Nephron (organoid): ENCODE measurements at regions not wholly inside any gene's neighbourhood (a gene's known extent, or its start where the extent isn't known, plus 50 kb on each side); places are given as distances from the start of the nearest gene placed in this dataset.

Experiments
- H3K27ac Mint-ChIP-seq, 3 experiments: 2 replicates each; pipeline ENCODE4 v1.8.0; 2020; ENCODE audit warnings: mixed read lengths in 3 of 3, mild to moderate bottlenecking in 2 of 3, moderate library complexity in 1 of 3
- H3K27me3 Mint-ChIP-seq: 2 replicates; pipeline ENCODE4 v1.8.0; 2021; ENCODE audit warnings: low read depth, mild to moderate bottlenecking, moderate library complexity, mixed read lengths
- H3K36me3 Mint-ChIP-seq: 2 replicates; pipeline ENCODE4 v1.8.0; 2020; ENCODE audit warnings: low read depth, mixed read lengths
- H3K4me1 Mint-ChIP-seq: 2 replicates; pipeline ENCODE4 v1.8.0; 2020; ENCODE audit warnings: mixed read lengths
- H3K4me3 Mint-ChIP-seq, 3 experiments: 2 replicates each; pipeline ENCODE4 v1.8.0; 2020; ENCODE audit warnings: mild to moderate bottlenecking in 3 of 3, mixed read lengths in 3 of 3, moderate library complexity in 2 of 3
- H3K9me3 Mint-ChIP-seq: 2 replicates; pipeline ENCODE4 v1.8.0; 2020; ENCODE audit warnings: mixed read lengths
- CTCF ChIP-seq, 3 experiments: fragments of 200-600 bp; sonication (generic); IDR thresholded peaks; one replicate each; pipeline ENCODE4 v1.5.0; 2021; ENCODE audit warnings: antibody characterized with exemption in 3 of 3; ENCODE audit not compliant: unreplicated experiment in 3 of 3

- no peak for TF ChIP-seq CTCF (IDR thresholded peaks at IDR 0.05; ENCODE audit: unreplicated experiment in 3 of 3)
- H3K27me3 Mint-ChIP-seq = peaks cover 8% of the 10 kb centered on the region
- no peak overlapping the region for H3K4me3 Mint-ChIP-seq
- H3K4me1 Mint-ChIP-seq = peaks cover 15% of the 10 kb centered on the region
- no peaks in the 10 kb centered on the region for H3K36me3 Mint-ChIP-seq
- H3K27ac Mint-ChIP-seq = no peak overlapping the region
- no peaks in the 10 kb centered on the region for H3K9me3 Mint-ChIP-seq
These were observed 133.7 kb upstream of the IFNGR1 start for GRCh38 chr6:137352859-137353258.

DNA sequence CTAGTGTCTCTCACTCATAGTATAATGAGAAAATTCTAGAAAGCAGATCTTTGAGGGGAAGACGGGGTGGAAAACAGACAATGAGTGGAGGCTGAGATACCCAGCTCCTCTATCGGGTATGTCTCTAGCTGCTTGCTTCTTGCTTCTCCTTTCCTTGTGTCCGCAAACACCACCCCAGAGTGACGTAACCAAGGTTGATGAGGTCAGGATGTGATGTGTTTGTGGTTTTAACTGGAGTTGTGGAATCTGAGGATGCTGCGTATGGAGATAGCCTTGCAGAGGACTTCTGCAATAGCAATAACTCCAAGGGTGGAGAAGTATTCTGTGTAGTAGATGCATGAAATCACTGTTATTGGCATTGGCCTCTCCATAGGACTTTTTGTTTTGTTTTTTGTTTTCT lies 132.7 kb upstream of the IFNGR1 start:
- Mint-ChIP-seq H3K9me3 (no peaks in the 10 kb centered on the region), H3K4me1 (peaks cover 15% of the 10 kb centered on the region), H3K36me3 (no peaks in the 10 kb centered on the region), H3K4me3 (no peak overlapping the region), H3K27me3 (peaks cover 8% of the 10 kb centered on the region), H3K27ac (no peak overlapping the region)
- TF ChIP-seq CTCF (IDR thresholded peaks at IDR 0.05; ENCODE audit: unreplicated experiment in 3 of 3) = no peak

DNA sequence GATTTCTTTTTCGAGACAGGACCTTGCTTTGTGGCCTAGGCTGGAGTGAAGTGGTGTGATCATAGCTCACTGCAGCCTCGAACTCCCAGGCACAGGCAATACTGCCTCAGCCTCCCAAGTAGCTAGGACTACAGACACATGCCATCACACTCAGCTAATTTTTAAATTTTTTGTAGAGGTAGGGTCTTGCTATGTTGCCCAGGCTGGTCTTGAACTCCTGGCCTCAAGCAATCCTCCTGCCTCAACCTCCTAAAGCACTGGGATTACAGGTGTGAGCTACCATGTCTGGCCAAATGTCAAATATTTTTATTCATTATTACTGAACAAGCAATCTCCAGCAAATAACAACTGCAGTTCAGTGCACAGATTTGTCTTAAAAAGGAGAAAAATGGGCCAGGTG lies 131.7 kb upstream of the IFNGR1 start:
- no peaks in the 10 kb centered on the region for H3K9me3 Mint-ChIP-seq
- H3K4me3 Mint-ChIP-seq = no peak overlapping the region
- no peak for TF ChIP-seq CTCF (IDR thresholded peaks at IDR 0.05; ENCODE audit: unreplicated experiment in 3 of 3)
- H3K36me3 Mint-ChIP-seq = no peaks in the 10 kb centered on the region
- H3K4me1 Mint-ChIP-seq = peaks cover 15% of the 10 kb centered on the region
- no peak overlapping the region for H3K27ac Mint-ChIP-seq
- peaks cover 12% of the 10 kb centered on the region for H3K27me3 Mint-ChIP-seq

DNA sequence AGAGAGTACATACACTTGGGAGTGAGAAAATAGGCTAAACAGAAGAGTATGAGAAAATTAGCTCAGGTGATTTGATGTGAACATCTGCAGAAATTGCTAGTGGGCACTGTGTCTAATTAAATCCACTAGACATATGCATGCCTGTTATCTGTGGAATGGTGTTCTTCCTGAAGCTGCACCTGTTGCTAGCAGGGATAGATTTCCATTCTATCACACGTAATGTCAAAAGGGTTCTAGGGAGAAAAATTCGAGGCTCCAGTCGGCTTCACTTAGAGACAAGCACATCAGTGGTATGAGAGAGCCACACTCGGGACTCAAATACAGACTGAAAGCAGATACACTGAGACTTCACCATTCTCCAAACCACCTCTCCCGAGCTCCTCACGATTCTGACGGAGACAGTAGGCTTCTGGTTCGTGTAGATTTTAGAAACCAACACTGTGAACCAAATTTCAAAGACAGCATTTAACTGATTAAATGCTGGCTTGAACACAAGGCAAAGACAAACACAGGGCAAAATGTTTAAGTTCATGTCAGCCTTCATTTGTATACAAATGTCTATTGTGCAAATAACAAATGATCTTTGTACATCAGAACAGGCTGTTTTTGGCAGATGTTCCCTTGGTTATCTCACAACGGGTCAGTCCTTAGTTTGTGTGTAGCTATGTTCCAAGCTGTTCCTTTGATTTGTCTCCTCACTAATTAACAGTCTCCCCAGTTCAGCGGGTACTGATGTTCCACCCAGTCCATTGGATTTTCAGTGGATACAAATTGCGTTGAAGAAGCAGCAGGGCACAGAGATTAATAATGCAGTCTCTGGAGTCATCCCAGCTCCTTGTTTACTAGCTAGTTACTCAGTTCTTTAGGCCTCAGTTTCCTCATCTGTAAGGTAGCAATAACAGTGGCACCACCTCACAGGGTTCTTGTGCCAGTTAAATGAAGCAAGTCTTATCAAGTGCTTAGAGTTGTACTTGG lies 131.0 kb upstream of the IFNGR1 start:
- peaks cover 16% of the 10 kb centered on the region for H3K27me3 Mint-ChIP-seq
- TF ChIP-seq CTCF (IDR thresholded peaks at IDR 0.05; ENCODE audit: unreplicated experiment in 3 of 3) = no peak
- H3K27ac Mint-ChIP-seq = no peak overlapping the region
- peaks cover 15% of the 10 kb centered on the region for H3K4me1 Mint-ChIP-seq
- H3K36me3 Mint-ChIP-seq = no peaks in the 10 kb centered on the region
- H3K9me3 Mint-ChIP-seq = no peaks in the 10 kb centered on the region
- no peak overlapping the region for H3K4me3 Mint-ChIP-seq

- no peaks in the 10 kb centered on the region for H3K9me3 Mint-ChIP-seq
- no peak overlapping the region for H3K27ac Mint-ChIP-seq
- no peaks in the 10 kb centered on the region for H3K36me3 Mint-ChIP-seq
- no peak for TF ChIP-seq CTCF (IDR thresholded peaks at IDR 0.05; ENCODE audit: unreplicated experiment in 3 of 3)
- peaks cover 11% of the 10 kb centered on the region for H3K4me1 Mint-ChIP-seq
- H3K27me3 Mint-ChIP-seq = peaks cover 25% of the 10 kb centered on the region
- no peak overlapping the region for H3K4me3 Mint-ChIP-seq
These were observed 129.6 kb upstream of the IFNGR1 start for GRCh38 chr6:137348777-137349176.

GRCh38 chr6:137343241-137343640 lies 124.1 kb upstream of the IFNGR1 start:
- Mint-ChIP-seq H3K27ac (no peak overlapping the region), H3K9me3 (no peaks in the 10 kb centered on the region), H3K4me1 (peaks cover 18% of the 10 kb centered on the region), H3K27me3 (peaks cover 30% of the 10 kb centered on the region), H3K36me3 (no peaks in the 10 kb centered on the region), H3K4me3 (peak overlapping the region in 2 of 3 experiments; percentile 4 to 81)
- TF ChIP-seq CTCF (IDR thresholded peaks at IDR 0.05; ENCODE audit: unreplicated experiment in 3 of 3) = no peak
